ENCODE measurements at regions not wholly inside any gene's neighbourhood (a gene's known extent, or its start where the extent isn't known, plus 50 kb on each side); places are given as distances from the start of the nearest gene placed in this dataset.

- TF ChIP-seq, protein P1, sequence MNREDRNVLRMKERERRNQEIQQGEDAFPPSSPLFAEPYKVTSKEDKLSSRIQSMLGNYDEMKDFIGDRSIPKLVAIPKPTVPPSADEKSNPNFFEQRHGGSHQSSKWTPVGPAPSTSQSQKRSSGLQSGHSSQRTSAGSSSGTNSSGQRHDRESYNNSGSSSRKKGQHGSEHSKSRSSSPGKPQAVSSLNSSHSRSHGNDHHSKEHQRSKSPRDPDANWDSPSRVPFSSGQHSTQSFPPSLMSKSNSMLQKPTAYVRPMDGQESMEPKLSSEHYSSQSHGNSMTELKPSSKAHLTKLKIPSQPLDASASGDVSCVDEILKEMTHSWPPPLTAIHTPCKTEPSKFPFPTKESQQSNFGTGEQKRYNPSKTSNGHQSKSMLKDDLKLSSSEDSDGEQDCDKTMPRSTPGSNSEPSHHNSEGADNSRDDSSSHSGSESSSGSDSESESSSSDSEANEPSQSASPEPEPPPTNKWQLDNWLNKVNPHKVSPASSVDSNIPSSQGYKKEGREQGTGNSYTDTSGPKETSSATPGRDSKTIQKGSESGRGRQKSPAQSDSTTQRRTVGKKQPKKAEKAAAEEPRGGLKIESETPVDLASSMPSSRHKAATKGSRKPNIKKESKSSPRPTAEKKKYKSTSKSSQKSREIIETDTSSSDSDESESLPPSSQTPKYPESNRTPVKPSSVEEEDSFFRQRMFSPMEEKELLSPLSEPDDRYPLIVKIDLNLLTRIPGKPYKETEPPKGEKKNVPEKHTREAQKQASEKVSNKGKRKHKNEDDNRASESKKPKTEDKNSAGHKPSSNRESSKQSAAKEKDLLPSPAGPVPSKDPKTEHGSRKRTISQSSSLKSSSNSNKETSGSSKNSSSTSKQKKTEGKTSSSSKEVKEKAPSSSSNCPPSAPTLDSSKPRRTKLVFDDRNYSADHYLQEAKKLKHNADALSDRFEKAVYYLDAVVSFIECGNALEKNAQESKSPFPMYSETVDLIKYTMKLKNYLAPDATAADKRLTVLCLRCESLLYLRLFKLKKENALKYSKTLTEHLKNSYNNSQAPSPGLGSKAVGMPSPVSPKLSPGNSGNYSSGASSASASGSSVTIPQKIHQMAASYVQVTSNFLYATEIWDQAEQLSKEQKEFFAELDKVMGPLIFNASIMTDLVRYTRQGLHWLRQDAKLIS (CRISPR knock-in tag; IDR thresholded peaks at IDR 0.05; ENCODE audit: borderline replicate concordance): no peak
- TF ChIP-seq TEAD4 (CRISPR knock-in tag; IDR thresholded peaks at IDR 0.05) (no peak), STAT6 (CRISPR knock-in tag; conservative IDR thresholded peaks at IDR 0.05; ENCODE audit: low read depth) (no peak), ZNF232 (CRISPR knock-in tag; IDR thresholded peaks at IDR 0.05) (no peak), ATF1 (CRISPR knock-in tag; IDR thresholded peaks at IDR 0.05) (no peak), TCF7 (CRISPR knock-in tag; IDR thresholded peaks at IDR 0.05; ENCODE audit: low read depth) (no peak)
- TF ChIP-seq, protein P2, sequence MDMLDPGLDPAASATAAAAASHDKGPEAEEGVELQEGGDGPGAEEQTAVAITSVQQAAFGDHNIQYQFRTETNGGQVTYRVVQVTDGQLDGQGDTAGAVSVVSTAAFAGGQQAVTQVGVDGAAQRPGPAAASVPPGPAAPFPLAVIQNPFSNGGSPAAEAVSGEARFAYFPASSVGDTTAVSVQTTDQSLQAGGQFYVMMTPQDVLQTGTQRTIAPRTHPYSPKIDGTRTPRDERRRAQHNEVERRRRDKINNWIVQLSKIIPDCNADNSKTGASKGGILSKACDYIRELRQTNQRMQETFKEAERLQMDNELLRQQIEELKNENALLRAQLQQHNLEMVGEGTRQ (CRISPR knock-in tag; IDR thresholded peaks at IDR 0.05): no peak
These were observed 160.5 kb upstream of the CDH10 start (continued) for GRCh38 chr5:24805230-24805629.

DNA sequence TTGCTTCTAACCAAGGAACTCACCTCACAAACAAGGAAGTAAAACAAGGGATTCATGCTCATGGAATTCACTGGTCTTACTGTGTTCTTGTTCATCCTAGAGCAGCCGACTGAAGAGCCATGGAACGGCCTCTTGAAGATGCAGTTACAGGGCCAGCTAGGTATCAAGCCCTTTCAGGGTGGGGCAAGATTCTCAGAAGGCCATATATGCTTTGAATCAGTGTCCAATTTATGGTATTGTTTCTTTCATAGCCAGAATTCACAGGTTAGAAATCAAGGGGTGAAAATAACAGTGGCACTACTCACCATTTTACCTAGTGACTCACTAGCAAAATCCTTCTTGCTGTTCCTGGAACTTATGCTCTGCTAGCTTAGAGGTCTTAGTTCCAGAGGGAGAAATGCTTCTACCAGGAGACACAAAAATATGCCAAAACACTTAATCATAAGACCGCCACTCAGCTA is 159.5 kb upstream of the CDH10 start:
- 0 out of 2 replicates have a peak, but pooled peaks cover 4% of the 10 kb centered on the region for H3K9me3 Mint-ChIP-seq
- ATAC-seq (no peak), DNase-seq (ENCODE audit: low spot score) (no peak)
- no peaks in the 10 kb centered on the region for H3K36me3 Mint-ChIP-seq
- TF ChIP-seq ATF1 (CRISPR knock-in tag; IDR thresholded peaks at IDR 0.05) (no peak), SP1 (CRISPR knock-in tag; conservative IDR thresholded peaks at IDR 0.05) (no peak), E2F5 (CRISPR knock-in tag; IDR thresholded peaks at IDR 0.05) (no peak), FOXJ3 (CRISPR knock-in tag; IDR thresholded peaks at IDR 0.05; ENCODE audit: borderline replicate concordance) (no peak), ZNF425 (CRISPR knock-in tag; conservative IDR thresholded peaks at IDR 0.05) (no peak)
- ChIA-PET CTCF (no interaction called here), POLR2A (no interaction called here)
- no peaks in the 10 kb centered on the region for H3K4me1 Mint-ChIP-seq
- H3K27ac Mint-ChIP-seq: no peak overlapping the region
- H3K4me3 Mint-ChIP-seq: no peak overlapping the region
- no peaks in the 10 kb centered on the region for H3K27me3 Mint-ChIP-seq (ENCODE audit: low read depth)

- peaks cover 5% of the 10 kb centered on the region; the same call in 1 of the 2 replicates for H3K9me3 Mint-ChIP-seq
- H3K36me3 Mint-ChIP-seq: no peaks in the 10 kb centered on the region
- no peak for ATAC-seq
- DNase-seq (ENCODE audit: low spot score): no peak
- H3K27me3 Mint-ChIP-seq (ENCODE audit: low read depth): no peaks in the 10 kb centered on the region
- no peak overlapping the region for H3K27ac Mint-ChIP-seq
- peaks cover 7% of the 10 kb centered on the region for H3K4me1 Mint-ChIP-seq
- no peak overlapping the region for H3K4me3 Mint-ChIP-seq
- ChIA-PET CTCF (no interaction called here), POLR2A (no interaction called here)
- TF ChIP-seq, protein P3, sequence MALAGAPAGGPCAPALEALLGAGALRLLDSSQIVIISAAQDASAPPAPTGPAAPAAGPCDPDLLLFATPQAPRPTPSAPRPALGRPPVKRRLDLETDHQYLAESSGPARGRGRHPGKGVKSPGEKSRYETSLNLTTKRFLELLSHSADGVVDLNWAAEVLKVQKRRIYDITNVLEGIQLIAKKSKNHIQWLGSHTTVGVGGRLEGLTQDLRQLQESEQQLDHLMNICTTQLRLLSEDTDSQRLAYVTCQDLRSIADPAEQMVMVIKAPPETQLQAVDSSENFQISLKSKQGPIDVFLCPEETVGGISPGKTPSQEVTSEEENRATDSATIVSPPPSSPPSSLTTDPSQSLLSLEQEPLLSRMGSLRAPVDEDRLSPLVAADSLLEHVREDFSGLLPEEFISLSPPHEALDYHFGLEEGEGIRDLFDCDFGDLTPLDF (CRISPR knock-in tag; IDR thresholded peaks at IDR 0.05): no peak
- TF ChIP-seq E2F4 (CRISPR knock-in tag; IDR thresholded peaks at IDR 0.05; ENCODE audit: borderline replicate concordance, low read depth) (no peak), MXD4 (CRISPR knock-in tag; IDR thresholded peaks at IDR 0.05; ENCODE audit: borderline replicate concordance) (no peak), NR1H2 (CRISPR knock-in tag; IDR thresholded peaks at IDR 0.05) (no peak), HMGXB4 (CRISPR knock-in tag; IDR thresholded peaks at IDR 0.05) (no peak)
- TF ChIP-seq, protein P4, sequence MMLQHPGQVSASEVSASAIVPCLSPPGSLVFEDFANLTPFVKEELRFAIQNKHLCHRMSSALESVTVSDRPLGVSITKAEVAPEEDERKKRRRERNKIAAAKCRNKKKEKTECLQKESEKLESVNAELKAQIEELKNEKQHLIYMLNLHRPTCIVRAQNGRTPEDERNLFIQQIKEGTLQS (CRISPR knock-in tag; conservative IDR thresholded peaks at IDR 0.05): no peak
These were observed 146.5 kb upstream of the CDH10 start for GRCh38 chr5:24791326-24791725.

Measured in WTC11 (cell line).